AG04450 (cell line): ENCODE measurements at regions not wholly inside any gene's neighbourhood (a gene's known extent, or its start where the extent isn't known, plus 50 kb on each side); places are given as distances from the start of the nearest gene placed in this dataset.

Experiments used
- CTCF ChIA-PET: fragments of 300-600, 350-600 bp; formaldehyde crosslinking; extraction: SDS; loops from one replicate; lab custom pipeline; 2022; ENCODE audit warnings: antibody characterized with exemption, inconsistent platforms; lab: Charles Lee
- POLR2A ChIA-PET: fragments of 350-600 bp; formaldehyde crosslinking; extraction: SDS; loops from one replicate; lab custom pipeline; 2021; ENCODE audit warnings: antibody characterized with exemption, inconsistent platforms; lab: Yijun Ruan, JAX
- DNase-seq: peaks from one replicate; pipeline ENCODE4 v3.0.0-alpha.2; 2011; ENCODE audit warnings: low read depth, low spot score
- H3K27ac ChIP-seq: one replicate; pipeline ENCODE4 v1.5.1; 2012; ENCODE audit warnings: low read depth, low read length, control low read depth
- H3K27me3 ChIP-seq: one replicate; pipeline ENCODE4 v1.6.0; 2012; ENCODE audit warnings: low read length; ENCODE audit not compliant: control insufficient read depth, insufficient read depth
- H3K4me3 ChIP-seq: 2 replicates; pipeline ENCODE4 v1.5.1; 2011; ENCODE audit warnings: mild to moderate bottlenecking, low read depth, low read length, control low read depth
- H3K9me3 ChIP-seq: 2 replicates; pipeline ENCODE4 v1.5.1; 2012; ENCODE audit warnings: low read length; ENCODE audit not compliant: control insufficient read depth, insufficient read depth
- CTCF ChIP-seq: IDR thresholded peaks from 2 replicates; pipeline ENCODE4 v1.5.1; 2011; ENCODE audit warnings: low read depth, low read length, control low read depth, inconsistent platforms

GRCh38 chr7:101708223-101708622 is 79.1 kb upstream of the MYL10 start:
- ChIA-PET POLR2A (no interaction called here), CTCF (no interaction called here)
- DNase-seq = no peak
- no peak overlapping the region for H3K4me3 ChIP-seq
- no peak for TF ChIP-seq CTCF
- peaks cover 21% of the 10 kb centered on the region for H3K27me3 ChIP-seq
- no peaks in the 10 kb centered on the region for H3K9me3 ChIP-seq
- no peak overlapping the region for H3K27ac ChIP-seq

GRCh38 chr7:101712652-101713051 is 83.6 kb upstream of the MYL10 start:
- CTCF ChIA-PET = interaction anchor here (0.6 kb wide), 1 partner anchor 110 kb away, joined by 3 read pairs; no protein-coding TSS in a partner anchor
- TF ChIP-seq CTCF = no peak
- no peak for DNase-seq
- Histone ChIP-seq H3K4me3 (no peak overlapping the region), H3K27me3 (peaks cover 5% of the 10 kb centered on the region), H3K27ac (no peak overlapping the region), H3K9me3 (no peaks in the 10 kb centered on the region)
- POLR2A ChIA-PET = interaction anchor here (0.6 kb wide), 1 partner anchor 65 kb away, joined by 6 read pairs; no protein-coding TSS in a partner anchor

- Histone ChIP-seq H3K27ac (no peak overlapping the region), H3K9me3 (no peaks in the 10 kb centered on the region), H3K27me3 (no peaks in the 10 kb centered on the region), H3K4me3 (no peak overlapping the region)
- TF ChIP-seq CTCF = no peak
- DNase-seq = no peak
- ChIA-PET CTCF (no interaction called here), POLR2A (interaction anchor here (0.5 kb wide), 1 partner anchor 328 kb away, joined by 3 read pairs; no protein-coding TSS in a partner anchor)
Measured at GRCh38 chr7:101714097-101714496, 85.0 kb upstream of the MYL10 start.

GRCh38 chr7:101717628-101718357 is 88.7 kb upstream of the MYL10 start:
- POLR2A ChIA-PET = no interaction called here
- DNase-seq = peak; percentile 34
- no peaks in the 10 kb centered on the region; the same call in 1 of the 2 replicates for H3K9me3 ChIP-seq
- 0 out of 2 replicates have a peak, but pooled peaks have one; percentile 15 for TF ChIP-seq CTCF
- peaks cover 5% of the 10 kb centered on the region for H3K27me3 ChIP-seq
- no peak overlapping the region for H3K4me3 ChIP-seq
- H3K27ac ChIP-seq = peak overlapping the region; percentile 47
- CTCF ChIA-PET = interaction anchor here (0.5 kb wide), 1 partner anchor 295 kb away, joined by 4 read pairs; no protein-coding TSS in a partner anchor
